ENCODE measurements at regions not wholly inside any gene's neighbourhood (a gene's known extent, or its start where the extent isn't known, plus 50 kb on each side); places are given as distances from the start of the nearest gene placed in this dataset.
"Not testable (repeated sequence)": the region's sequence is repeated elsewhere in the genome, so short reads cannot be mapped to it uniquely, and the experiment has no call there.

DNA sequence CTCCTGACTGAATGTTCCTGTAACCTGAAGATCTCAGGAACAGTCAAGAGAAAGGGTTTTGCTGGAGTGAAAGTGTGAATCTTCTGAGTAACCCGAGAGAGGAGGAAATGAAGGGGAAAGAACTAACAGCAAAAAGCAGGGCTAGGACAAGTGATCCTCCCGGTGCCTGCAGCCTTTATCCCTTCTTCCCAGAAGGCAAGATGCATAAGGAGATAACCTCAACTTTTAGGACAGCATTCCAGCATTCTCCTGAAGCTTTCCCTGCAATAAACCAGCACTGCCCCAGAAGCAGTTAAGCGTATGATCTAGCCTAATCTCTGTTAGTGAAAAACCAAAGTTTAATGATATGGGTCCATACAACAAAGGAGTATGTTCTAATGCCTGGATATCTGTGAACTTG, 298.8 kb downstream of the MEX3B start:
- no peaks in the 10 kb centered on the region for H3K27me3 ChIP-seq (ENCODE audit: low read depth)
- no peaks in the 10 kb centered on the region for H3K9me3 ChIP-seq
- no peak for DNase-seq (ENCODE audit: low spot score in 2 of 2)
- no peak overlapping the region for H3K4me3 ChIP-seq
- no peaks in the 10 kb centered on the region for H3K36me3 ChIP-seq (replicated peaks)
- in situ Hi-C loops (cut with MboI; ENCODE audit: low sequenced_read_pairs), result no loop called here
- no peaks in the 10 kb centered on the region for H3K4me1 ChIP-seq

DNA sequence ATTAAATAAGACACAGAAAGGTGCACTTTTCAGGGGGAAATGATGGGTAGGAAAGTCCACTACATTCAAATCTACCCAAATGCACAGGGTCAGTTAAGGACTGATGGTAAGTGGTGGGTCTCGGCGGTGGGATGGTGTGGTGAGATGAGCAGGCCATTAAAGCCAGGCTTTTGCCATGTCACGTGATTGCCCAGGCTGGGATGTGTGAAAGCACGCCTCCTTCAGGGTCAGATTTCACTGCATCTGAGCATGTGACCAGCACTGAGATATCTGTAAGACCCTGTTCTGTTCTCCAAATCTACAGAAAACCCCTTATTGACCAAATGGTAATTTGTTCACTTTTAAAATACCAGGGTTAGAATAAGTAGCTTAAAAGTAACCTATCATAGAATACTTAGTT, 301.5 kb downstream of the MEX3B start:
- Histone ChIP-seq H3K27me3 (ENCODE audit: low read depth) (no peaks in the 10 kb centered on the region), H3K36me3 (replicated peaks) (no peaks in the 10 kb centered on the region), H3K4me3 (no peak overlapping the region), H3K9me3 (no peaks in the 10 kb centered on the region), H3K4me1 (no peaks in the 10 kb centered on the region)
- in situ Hi-C loops (cut with MboI; ENCODE audit: low sequenced_read_pairs), result no loop called here
- DNase-seq (ENCODE audit: low spot score in 2 of 2), result no peak

DNA sequence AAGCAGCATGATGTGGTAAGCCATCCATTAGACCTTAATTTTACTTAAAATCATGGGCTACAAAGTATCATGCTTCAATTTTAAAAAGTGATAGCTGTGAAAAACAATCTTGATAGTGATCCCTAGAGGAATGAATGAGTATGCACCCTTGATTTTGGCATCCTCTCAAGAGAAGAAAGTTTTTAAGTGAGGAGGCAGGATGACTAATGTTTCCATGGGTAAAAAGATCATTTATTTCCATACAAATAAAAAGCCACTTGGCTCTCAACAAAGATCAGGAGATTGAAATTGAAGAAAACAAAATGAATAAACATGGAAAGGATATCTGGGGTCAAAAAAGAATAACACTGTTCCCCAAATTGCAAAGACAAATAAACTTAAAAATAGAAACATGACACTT, 305.4 kb downstream of the MEX3B start:
- no peak for DNase-seq (ENCODE audit: low spot score in 2 of 2)
- no peaks in the 10 kb centered on the region for H3K27me3 ChIP-seq (ENCODE audit: low read depth)
- no peaks in the 10 kb centered on the region for H3K9me3 ChIP-seq
- H3K4me3 ChIP-seq, result no peak overlapping the region
- no peaks in the 10 kb centered on the region for H3K36me3 ChIP-seq (replicated peaks)
- no peaks in the 10 kb centered on the region for H3K4me1 ChIP-seq
- in situ Hi-C loops (cut with MboI; ENCODE audit: low sequenced_read_pairs), result no loop called here

DNA sequence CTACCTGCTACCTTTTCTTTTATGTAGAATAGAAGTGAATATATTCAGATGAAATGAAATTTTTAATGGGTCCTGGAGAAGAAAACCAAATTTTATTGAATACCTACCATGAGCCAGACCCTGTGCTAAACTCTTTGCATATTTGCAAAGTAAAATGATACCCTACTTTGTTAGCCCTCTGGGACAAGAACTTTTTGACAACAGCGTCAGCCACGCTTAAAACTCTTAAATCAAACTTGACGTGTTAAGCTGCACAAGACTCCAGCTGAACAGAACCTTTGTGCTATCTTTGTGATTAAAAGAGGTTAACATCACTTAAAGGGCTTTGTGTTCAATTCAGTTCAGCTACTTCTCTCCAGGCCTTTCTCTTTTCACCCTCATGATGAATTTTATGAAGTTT, 316.5 kb downstream of the MEX3B start:
- H3K27me3 ChIP-seq (ENCODE audit: low read depth), result no peaks in the 10 kb centered on the region
- DNase-seq (ENCODE audit: low spot score in 2 of 2), result no peak
- peaks cover 13% of the 10 kb centered on the region; the same call in 1 of the 2 replicates for H3K9me3 ChIP-seq
- no peak overlapping the region for H3K4me3 ChIP-seq
- no peaks in the 10 kb centered on the region for H3K36me3 ChIP-seq (replicated peaks)
- no peaks in the 10 kb centered on the region for H3K4me1 ChIP-seq
- in situ Hi-C loops (cut with MboI; ENCODE audit: low sequenced_read_pairs), result no loop called here

DNA sequence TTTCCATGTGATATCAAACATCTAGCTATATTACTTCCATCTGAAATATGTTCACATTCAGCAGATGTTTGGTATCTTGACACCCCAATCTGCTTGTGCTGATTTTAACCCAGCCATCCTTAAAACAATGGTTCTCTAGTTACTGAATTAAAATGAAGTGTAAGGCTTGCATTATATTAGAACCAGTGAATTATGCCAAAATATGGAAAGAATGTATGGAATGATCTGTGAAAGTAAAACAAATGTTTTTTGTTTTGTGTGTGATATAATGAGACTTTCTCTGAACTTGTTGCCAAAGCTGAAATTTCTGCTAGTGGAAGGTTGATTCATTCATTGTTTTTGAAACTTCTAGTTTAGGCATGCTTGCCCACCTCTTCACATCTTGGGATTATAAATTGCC, 317.1 kb downstream of the MEX3B start:
- no peak for DNase-seq (ENCODE audit: low spot score in 2 of 2)
- Histone ChIP-seq H3K4me3 (no peak overlapping the region), H3K9me3 (peaks cover 13% of the 10 kb centered on the region; the same call in 1 of the 2 replicates), H3K27me3 (ENCODE audit: low read depth) (no peaks in the 10 kb centered on the region), H3K36me3 (replicated peaks) (no peaks in the 10 kb centered on the region), H3K4me1 (no peaks in the 10 kb centered on the region)
- in situ Hi-C loops (cut with MboI; ENCODE audit: low sequenced_read_pairs), result no loop called here

DNA sequence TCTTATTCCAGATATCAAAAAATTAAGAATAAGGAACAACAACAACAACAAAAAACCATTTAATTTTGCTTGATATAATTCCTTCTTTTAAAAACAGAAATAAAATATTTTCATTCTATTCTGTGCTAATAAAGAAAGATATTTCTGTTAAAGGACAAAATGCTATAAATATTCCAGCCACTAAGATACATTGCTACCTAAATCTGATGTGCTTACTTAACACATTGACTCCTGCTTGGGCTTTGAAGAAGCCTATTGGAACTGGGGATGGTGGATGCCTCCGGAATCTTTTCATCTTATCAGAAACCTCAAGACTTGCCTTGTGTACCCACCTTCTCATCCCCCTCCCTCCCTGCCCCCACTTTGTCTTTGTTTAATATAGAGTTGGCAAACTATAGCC, 320.2 kb downstream of the MEX3B start:
- no peak for DNase-seq (ENCODE audit: low spot score in 2 of 2)

DNA sequence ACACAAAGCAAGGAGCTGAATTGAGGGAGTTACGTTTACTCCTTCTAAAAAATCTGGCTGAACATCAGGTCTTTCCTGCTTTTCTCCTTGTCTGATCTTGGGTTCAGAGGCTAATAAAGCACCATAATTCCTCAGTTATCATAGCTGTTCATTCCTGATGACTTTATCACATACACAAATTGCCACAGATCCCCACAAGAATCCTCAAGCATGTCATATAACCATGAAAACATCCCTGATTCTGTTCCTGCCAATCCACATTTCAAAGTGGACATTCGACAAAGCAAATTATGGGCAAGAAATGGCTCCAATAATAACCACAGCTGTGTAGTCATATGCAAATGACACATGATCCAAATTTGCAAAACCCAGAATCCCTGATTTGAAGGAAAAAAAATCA, 321.3 kb downstream of the MEX3B start:
- Histone ChIP-seq H3K36me3 (replicated peaks) (no peaks in the 10 kb centered on the region), H3K4me3 (no peak overlapping the region), H3K27me3 (ENCODE audit: low read depth) (no peaks in the 10 kb centered on the region), H3K4me1 (no peaks in the 10 kb centered on the region), H3K9me3 (0 out of 2 replicates have a peak, but pooled peaks cover 13% of the 10 kb centered on the region)
- in situ Hi-C loops (cut with MboI; ENCODE audit: low sequenced_read_pairs), result no loop called here
- DNase-seq (ENCODE audit: low spot score in 2 of 2), result no peak

More for the DNA sequence above, 320.2 kb downstream of the MEX3B start:
- Histone ChIP-seq H3K4me3 (no peak overlapping the region), H3K27me3 (ENCODE audit: low read depth) (no peaks in the 10 kb centered on the region), H3K36me3 (replicated peaks) (no peaks in the 10 kb centered on the region), H3K4me1 (no peaks in the 10 kb centered on the region), H3K9me3 (peaks cover 13% of the 10 kb centered on the region; the same call in 1 of the 2 replicates)
- in situ Hi-C loops (cut with MboI; ENCODE audit: low sequenced_read_pairs), result no loop called here

DNA sequence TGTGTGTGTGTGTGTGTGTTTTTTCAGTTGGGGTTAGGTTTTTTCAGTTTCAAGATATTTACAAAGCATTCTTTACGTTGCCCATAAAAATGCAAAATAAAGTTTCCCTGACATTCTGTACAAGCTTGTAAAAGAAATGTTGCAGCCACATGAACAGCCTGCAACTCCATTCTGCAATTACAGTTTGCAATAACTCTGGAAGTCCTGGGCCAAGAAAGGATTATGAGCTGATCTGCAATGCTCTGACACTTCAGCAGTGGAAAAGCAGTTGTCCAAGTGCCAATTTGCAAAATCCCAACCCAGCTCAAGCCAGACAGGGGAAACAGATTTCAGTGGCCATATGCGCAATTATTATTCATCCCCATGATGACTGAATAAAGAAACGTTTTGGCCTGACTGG, 322.1 kb downstream of the MEX3B start:
- in situ Hi-C loops (cut with MboI; ENCODE audit: low sequenced_read_pairs), result no loop called here
- Histone ChIP-seq H3K36me3 (replicated peaks) (no peaks in the 10 kb centered on the region), H3K9me3 (0 out of 2 replicates have a peak, but pooled peaks cover 13% of the 10 kb centered on the region), H3K4me3 (no peak overlapping the region), H3K4me1 (no peaks in the 10 kb centered on the region), H3K27me3 (ENCODE audit: low read depth) (no peaks in the 10 kb centered on the region)
- DNase-seq (ENCODE audit: low spot score in 2 of 2), result no peak

DNA sequence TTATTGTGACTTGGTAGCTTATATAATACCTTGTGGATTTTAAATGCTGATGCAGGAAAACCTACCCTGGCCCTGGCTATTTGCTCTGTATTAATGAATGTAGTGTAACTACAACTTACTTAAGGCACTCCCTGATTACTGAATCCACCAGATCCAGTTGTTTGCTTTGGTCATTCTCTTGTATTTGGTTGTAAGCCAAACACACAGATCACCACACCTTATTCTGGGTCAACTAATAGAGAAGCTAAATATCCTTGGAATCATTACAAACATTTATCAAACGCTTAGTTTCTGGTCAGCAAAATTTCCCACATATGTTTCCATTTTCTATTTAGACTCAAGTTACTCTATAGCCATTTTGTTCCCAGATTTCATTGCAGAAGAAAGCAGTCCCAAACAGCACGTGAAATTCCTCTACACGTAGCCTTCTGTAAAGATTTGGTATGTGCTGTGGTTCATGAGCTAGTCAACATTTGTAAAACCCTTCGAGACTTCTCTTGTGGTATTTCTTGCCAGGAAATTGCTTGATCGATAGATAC, 322.6 kb downstream of the MEX3B start:
- no peak for DNase-seq (ENCODE audit: low spot score in 2 of 2)
- Histone ChIP-seq H3K36me3 (replicated peaks) (no peaks in the 10 kb centered on the region), H3K4me1 (no peaks in the 10 kb centered on the region), H3K9me3 (0 out of 2 replicates have a peak, but pooled peaks cover 13% of the 10 kb centered on the region), H3K4me3 (no peak overlapping the region), H3K27me3 (ENCODE audit: low read depth) (no peaks in the 10 kb centered on the region)
- in situ Hi-C loops (cut with MboI; ENCODE audit: low sequenced_read_pairs), result no loop called here

DNA sequence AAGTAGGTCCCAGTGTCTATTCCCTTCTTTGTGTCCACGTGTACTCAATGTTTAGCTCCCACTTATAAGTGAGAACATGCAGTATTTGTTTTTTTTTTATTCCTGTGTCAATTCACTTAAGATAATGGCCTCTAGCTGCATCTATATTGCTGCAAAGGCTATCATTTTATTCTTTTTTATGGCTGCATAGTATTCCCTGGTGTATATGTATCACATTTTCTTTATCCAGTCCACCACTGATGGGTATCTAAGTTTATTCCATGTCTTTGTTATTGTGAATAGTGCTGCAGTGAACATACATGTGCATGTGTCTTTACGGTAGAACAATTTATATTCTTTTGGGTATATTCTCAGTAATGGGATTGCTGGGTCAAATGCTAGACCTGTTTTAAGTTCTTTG, 329.4 kb downstream of the MEX3B start:
- H3K9me3 ChIP-seq; in situ Hi-C loops (cut with MboI; ENCODE audit: low sequenced_read_pairs); DNase-seq (ENCODE audit: low spot score in 2 of 2); H3K27me3 ChIP-seq (ENCODE audit: low read depth); H3K4me3 ChIP-seq; H3K36me3 ChIP-seq (replicated peaks); H3K4me1 ChIP-seq: not testable (repeated sequence)

DNA sequence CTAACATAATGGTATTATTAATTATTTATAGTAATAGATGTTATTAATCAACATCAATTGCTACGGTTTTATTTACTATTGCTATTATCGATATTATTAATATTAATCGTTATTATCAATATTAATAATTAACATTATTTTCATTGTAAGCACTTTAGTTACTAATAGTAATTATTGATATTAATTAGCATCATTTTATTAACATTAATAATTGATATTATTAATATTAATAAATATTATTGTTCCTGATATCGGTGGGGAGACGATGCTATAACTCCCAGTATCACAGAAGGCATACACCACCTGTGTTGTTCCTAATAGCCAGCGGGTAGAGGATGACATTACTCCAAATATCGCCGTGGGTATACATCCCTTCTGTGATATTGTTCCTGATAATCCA, 335.5 kb downstream of the MEX3B start:
- Histone ChIP-seq H3K4me3 (no peak overlapping the region), H3K36me3 (replicated peaks) (no peaks in the 10 kb centered on the region), H3K4me1 (no peaks in the 10 kb centered on the region), H3K9me3 (no peaks in the 10 kb centered on the region), H3K27me3 (ENCODE audit: low read depth) (no peaks in the 10 kb centered on the region)
- in situ Hi-C loops (cut with MboI; ENCODE audit: low sequenced_read_pairs), result no loop called here
- no peak for DNase-seq (ENCODE audit: low spot score in 2 of 2)

DNA sequence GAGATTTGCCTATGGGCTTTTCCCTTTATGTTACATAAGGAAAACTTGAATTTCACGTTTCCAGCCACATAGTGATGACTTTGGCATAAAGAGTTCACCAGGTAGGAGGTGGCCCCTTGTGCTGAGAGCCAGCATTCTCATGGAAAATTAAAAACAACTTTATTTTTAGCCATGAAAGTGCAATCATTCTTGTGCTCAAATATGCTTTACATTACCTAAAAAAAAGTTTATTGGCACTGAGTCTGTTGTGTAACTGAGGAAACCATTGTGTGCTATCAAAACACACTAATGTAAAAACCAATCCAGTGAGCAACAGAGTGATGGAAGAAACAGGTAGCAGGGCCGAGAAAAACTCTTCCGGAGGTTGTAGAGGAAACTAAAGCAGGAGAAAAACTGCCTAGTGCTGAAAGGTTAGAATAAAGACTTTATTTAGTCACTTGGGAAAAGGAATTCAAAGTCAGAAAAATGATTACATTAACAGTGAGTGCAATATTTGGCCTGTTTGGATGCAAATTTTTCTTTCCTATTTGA, 332.9 kb upstream of the TMC3 start:
- in situ Hi-C loops (cut with MboI; ENCODE audit: low sequenced_read_pairs); H3K9me3 ChIP-seq; H3K4me1 ChIP-seq; H3K4me3 ChIP-seq; H3K36me3 ChIP-seq (replicated peaks); DNase-seq (ENCODE audit: low spot score in 2 of 2); H3K27me3 ChIP-seq (ENCODE audit: low read depth): not testable (repeated sequence)

DNA sequence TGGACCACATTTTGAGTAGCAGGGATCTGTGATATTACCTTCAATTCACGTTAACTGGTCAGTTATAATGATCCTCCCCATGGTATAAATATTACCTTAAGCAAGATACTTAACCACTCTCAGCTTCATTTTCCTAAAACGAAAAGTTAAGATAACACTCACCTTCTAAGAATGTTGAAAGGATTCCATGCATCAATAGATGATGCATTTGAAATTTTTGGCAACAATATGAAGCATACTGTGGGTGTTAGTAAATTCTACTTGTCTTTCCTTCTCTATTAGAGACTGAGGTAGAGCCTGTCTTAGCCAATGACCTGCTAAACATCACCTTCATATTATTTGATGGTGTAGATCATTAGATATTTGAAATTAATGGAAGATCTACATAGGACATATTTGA, 331.7 kb upstream of the TMC3 start:
- H3K4me1 ChIP-seq; H3K27me3 ChIP-seq (ENCODE audit: low read depth); H3K36me3 ChIP-seq (replicated peaks); H3K9me3 ChIP-seq; H3K4me3 ChIP-seq; in situ Hi-C loops (cut with MboI; ENCODE audit: low sequenced_read_pairs); DNase-seq (ENCODE audit: low spot score in 2 of 2): not testable (repeated sequence)

DNA sequence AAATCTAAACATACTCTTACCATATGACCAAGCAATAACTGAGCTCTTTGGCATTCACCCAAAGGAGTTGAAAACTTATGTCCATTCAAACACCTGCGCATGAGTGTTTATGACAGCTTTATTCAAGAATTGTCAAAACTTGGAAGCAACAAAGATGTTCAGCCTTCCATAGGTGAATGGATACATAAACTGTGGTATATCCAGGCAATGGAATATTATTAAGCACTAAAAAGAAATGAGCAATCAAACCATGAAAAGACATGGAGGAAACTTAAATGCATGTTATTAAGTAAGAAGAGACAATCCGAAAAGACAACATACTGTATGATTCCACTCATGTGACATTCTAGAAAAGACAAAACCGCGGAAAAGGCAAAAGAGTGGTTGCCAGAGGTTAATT, 312.0 kb upstream of the TMC3 start:
- H3K4me3 ChIP-seq, result no peak overlapping the region
- H3K4me1 ChIP-seq, result no peaks in the 10 kb centered on the region
- H3K9me3 ChIP-seq, result no peaks in the 10 kb centered on the region
- DNase-seq (ENCODE audit: low spot score in 2 of 2), result no peak
- H3K36me3 ChIP-seq (replicated peaks), result no peaks in the 10 kb centered on the region
- in situ Hi-C loops (cut with MboI; ENCODE audit: low sequenced_read_pairs), result no loop called here
- no peaks in the 10 kb centered on the region for H3K27me3 ChIP-seq (ENCODE audit: low read depth)

DNA sequence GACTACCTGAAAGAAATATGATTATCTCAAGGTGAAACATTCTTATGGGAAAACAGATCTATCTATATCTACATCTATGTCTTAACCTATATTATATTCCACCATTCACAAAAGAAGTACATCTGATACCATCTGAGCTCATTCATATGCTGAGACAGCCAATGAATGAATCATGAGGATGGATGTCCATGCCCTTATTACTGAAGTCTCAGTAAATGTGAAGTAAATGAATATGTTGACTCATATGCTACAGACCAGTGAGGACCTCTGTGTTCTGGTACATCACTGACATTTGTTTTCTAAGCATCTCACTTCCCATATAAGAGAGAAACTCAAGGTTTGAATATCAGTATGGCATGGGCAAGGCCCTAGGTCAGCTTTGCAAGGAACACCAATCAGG, 311.2 kb upstream of the TMC3 start:
- Histone ChIP-seq H3K4me1 (no peaks in the 10 kb centered on the region), H3K27me3 (ENCODE audit: low read depth) (no peaks in the 10 kb centered on the region), H3K36me3 (replicated peaks) (no peaks in the 10 kb centered on the region), H3K4me3 (no peak overlapping the region), H3K9me3 (no peaks in the 10 kb centered on the region)
- in situ Hi-C loops (cut with MboI; ENCODE audit: low sequenced_read_pairs), result no loop called here
- DNase-seq (ENCODE audit: low spot score in 2 of 2), result no peak

Measured in HAP-1 (cell line).